GM10266 (cell line): ENCODE measurements at regions not wholly inside any gene's neighbourhood (a gene's known extent, or its start where the extent isn't known, plus 50 kb on each side); places are given as distances from the start of the nearest gene placed in this dataset.

ENCODE experiments used
- DNase-seq: peaks from one replicate; pipeline ENCODE4 v3.0.0; 2012; ENCODE audit errors: extremely low spot score
- TF ChIP-seq, protein P1 (sequence below): IDR thresholded peaks from 2 replicates; pipeline ENCODE4 v1.5.1; 2012; ENCODE audit warnings: mild to moderate bottlenecking, low read depth; ENCODE audit not compliant: control insufficient read depth, insufficient read depth; ENCODE audit errors: missing control alignments

DNA sequence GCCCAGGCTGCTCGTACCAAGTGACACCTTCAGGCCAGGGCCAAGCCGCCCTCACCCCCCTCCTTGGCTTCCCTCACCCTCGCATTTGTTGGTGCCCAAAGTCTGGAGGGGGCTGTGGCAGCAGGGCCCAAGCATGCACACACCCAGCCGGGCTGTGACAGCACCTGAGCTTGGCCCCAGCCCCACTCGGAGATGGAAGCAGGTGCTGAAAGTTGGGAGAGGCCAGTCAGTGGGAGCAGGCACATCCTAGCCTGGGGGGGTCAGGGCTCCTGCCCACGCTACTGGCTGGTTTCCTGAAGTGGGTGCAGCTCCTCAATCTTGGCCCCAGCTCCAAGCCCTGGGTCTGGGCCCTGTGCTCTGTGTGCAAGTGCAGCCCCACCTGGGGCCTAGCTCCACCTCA lies 228.0 kb downstream of the RDH14 start:
- TF ChIP-seq, protein P1, sequence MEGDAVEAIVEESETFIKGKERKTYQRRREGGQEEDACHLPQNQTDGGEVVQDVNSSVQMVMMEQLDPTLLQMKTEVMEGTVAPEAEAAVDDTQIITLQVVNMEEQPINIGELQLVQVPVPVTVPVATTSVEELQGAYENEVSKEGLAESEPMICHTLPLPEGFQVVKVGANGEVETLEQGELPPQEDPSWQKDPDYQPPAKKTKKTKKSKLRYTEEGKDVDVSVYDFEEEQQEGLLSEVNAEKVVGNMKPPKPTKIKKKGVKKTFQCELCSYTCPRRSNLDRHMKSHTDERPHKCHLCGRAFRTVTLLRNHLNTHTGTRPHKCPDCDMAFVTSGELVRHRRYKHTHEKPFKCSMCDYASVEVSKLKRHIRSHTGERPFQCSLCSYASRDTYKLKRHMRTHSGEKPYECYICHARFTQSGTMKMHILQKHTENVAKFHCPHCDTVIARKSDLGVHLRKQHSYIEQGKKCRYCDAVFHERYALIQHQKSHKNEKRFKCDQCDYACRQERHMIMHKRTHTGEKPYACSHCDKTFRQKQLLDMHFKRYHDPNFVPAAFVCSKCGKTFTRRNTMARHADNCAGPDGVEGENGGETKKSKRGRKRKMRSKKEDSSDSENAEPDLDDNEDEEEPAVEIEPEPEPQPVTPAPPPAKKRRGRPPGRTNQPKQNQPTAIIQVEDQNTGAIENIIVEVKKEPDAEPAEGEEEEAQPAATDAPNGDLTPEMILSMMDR = no peak
- DNase-seq = no peak

DNA sequence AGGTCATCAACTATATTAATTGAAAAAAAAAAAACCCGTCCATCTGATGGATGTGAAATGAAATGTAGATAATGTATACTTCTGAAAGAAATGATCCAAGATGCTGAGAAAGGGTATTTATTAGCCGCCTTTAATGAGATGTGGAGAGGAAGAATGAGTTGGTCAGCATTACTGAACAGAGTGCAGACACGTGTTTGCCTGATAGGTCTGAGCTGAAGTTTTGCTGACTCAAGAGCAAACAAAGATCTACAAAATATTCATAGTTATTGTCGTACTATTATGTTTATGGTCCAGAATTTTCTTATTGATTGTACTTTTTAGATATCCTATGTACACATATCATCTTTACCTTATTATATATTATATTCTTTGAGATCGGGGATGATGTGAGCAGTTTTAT lies 235.3 kb downstream of the RDH14 start:
- DNase-seq = no peak
- TF ChIP-seq, protein P1 = no peak

DNA sequence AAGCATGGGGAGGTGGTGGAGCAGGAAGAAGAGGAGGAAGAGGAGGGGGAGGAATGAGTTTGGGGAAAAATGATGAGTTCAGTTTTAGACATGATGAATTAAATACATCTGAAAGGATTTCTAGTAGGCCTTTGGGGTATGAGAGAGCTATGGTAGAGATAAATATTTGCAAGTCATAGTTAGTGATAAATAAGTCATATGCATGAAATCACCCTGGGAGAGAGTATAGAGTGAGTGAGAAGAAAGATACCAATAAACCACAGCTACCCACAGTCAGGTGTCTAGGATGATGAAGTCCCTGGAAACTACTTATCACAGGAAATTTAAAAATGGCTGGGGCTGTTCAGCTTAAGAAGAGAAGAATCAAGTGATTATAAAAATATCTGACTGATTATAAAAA lies 240.5 kb downstream of the RDH14 start:
- no peak for DNase-seq
- TF ChIP-seq, protein P1 = no peak

DNA sequence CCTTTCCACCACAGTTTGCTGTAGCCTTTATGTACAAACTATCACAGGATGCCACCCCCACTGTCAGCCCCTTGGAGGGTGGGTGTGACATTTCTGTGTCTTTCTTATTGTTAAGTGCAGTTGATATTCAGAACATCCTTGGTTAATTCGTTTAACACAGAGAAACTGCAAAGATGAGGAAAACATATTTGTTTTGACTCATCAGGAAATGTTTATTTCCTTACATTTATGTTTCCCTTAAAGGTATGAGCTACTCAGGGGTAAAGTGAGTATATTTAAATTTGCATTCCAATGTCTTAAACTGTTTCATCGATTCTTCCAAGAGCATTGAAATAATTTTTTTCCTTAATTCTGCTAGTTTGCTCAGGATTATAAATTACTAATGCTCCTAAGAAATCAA lies 243.4 kb downstream of the RDH14 start:
- TF ChIP-seq, protein P1 = no peak

DNA sequence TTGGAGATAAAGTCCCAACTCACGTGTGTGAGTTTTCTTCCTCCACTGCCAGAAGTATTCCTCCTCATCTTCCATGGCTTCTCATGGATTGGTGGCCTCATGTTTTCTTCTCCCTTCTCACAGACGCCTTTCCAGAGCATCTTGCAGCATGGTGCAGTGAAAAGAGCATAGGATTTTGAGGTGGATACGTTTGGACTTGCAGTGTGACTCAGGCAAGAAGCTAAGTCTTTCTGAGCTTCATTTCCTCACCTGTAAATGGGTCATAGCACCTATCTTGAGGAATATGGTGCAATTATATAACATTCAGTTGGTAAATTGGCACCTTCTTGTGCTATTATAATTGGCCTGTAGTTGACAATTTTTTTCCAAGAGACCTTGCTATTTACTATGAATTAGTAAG lies 247.6 kb downstream of the RDH14 start:
- DNase-seq = no peak
- TF ChIP-seq, protein P1 = no peak

More for the DNA sequence above, 243.4 kb downstream of the RDH14 start:
- no peak for DNase-seq

DNA sequence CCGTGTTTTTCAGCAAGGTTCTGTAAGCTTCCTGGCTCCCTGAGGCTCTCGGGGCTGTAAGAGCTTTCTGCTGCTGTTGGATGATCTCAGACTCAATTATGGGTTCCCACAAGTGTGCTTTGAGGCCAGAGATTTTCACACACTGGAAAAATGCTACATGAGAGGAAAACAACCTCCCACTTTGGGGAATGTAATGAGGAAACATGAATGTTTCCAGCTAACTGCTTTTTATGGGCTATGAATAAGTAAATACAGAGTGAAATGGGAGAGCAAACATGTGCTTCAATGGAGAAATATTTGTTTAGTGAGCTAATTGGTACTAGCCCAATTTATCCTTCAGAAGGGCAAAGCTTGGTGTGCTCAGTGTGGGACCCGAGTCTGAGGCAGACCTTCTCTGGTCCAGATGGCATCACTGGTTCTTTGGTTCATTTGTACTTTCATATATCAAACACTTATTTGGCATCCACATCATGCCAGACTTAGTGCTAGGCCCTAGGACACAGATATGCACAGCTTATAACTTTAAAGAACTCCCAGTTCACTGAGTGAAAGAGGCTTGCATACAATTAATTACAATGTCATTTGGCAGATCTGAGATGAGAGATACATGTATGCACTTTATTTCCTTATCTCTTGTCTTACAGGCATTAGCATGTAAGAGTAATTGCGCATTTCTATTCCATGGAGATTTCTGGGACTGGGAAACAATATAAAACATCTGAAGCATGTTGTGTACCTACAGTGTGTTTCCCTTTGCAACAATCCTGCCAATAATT lies 248.8 kb downstream of the RDH14 start:
- no peak for DNase-seq
- TF ChIP-seq, protein P1 = no peak

DNA sequence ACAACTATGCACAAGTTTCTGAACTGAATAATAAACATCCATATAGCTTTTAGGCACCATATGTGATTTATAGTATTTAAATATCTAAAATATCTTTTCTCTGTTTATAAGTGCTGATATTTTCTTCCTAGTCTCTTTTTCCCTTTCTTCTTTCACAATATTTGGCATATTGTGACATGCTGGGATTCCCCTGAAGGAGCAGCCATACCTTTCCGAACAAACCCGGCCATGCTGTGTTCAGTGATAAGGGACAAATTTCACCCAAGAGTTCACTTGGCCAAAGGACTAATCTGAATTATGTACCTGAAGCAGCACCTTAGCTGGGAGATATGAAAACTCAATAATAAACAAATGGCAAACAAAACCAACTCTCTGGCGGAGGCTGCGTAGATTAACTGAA lies 250.8 kb downstream of the RDH14 start:
- no peak for DNase-seq
- TF ChIP-seq, protein P1 = no peak
